NB4 (cell line): ENCODE measurements at regions not wholly inside any gene's neighbourhood (a gene's known extent, or its start where the extent isn't known, plus 50 kb on each side); places are given as distances from the start of the nearest gene placed in this dataset.

Experiments used
- POLR2A ChIP-seq: IDR thresholded peaks from 2 replicates; pipeline ENCODE4 v1.6.1; 2011; ENCODE audit warnings: mild to moderate bottlenecking; ENCODE audit not compliant: insufficient read length; ENCODE audit errors: extremely low read depth
- TF ChIP-seq, protein P1 (sequence below): IDR thresholded peaks from one replicate; pipeline ENCODE4 v1.5.1; 2012; ENCODE audit warnings: low read depth, low read length

GRCh38 chr10:10295537-10295936 lies 722.1 kb upstream of the CELF2 start:
- TF ChIP-seq, protein P1, sequence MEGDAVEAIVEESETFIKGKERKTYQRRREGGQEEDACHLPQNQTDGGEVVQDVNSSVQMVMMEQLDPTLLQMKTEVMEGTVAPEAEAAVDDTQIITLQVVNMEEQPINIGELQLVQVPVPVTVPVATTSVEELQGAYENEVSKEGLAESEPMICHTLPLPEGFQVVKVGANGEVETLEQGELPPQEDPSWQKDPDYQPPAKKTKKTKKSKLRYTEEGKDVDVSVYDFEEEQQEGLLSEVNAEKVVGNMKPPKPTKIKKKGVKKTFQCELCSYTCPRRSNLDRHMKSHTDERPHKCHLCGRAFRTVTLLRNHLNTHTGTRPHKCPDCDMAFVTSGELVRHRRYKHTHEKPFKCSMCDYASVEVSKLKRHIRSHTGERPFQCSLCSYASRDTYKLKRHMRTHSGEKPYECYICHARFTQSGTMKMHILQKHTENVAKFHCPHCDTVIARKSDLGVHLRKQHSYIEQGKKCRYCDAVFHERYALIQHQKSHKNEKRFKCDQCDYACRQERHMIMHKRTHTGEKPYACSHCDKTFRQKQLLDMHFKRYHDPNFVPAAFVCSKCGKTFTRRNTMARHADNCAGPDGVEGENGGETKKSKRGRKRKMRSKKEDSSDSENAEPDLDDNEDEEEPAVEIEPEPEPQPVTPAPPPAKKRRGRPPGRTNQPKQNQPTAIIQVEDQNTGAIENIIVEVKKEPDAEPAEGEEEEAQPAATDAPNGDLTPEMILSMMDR = no peak
- no peak for TF ChIP-seq POLR2A
